Fibroblast of the aortic adventitia (primary cell): ENCODE measurements at regions not wholly inside any gene's neighbourhood (a gene's known extent, or its start where the extent isn't known, plus 50 kb on each side); places are given as distances from the start of the nearest gene placed in this dataset.

ENCODE experiments used
- DNase-seq: peaks from one replicate; pipeline ENCODE4 v3.0.0-alpha.2; 2010; ENCODE audit warnings: low read depth
- H3K4me3 ChIP-seq: 2 replicates; pipeline ENCODE4 v1.5.1; 2011; ENCODE audit warnings: low read depth, mild to moderate bottlenecking, control low read depth, low read length, moderate library complexity
- TF ChIP-seq, protein P1 (sequence below): IDR thresholded peaks from 2 replicates; pipeline ENCODE4 v1.5.1; 2011; ENCODE audit warnings: mild to moderate bottlenecking, low read length, control low read depth, inconsistent platforms; ENCODE audit not compliant: insufficient read depth

DNA sequence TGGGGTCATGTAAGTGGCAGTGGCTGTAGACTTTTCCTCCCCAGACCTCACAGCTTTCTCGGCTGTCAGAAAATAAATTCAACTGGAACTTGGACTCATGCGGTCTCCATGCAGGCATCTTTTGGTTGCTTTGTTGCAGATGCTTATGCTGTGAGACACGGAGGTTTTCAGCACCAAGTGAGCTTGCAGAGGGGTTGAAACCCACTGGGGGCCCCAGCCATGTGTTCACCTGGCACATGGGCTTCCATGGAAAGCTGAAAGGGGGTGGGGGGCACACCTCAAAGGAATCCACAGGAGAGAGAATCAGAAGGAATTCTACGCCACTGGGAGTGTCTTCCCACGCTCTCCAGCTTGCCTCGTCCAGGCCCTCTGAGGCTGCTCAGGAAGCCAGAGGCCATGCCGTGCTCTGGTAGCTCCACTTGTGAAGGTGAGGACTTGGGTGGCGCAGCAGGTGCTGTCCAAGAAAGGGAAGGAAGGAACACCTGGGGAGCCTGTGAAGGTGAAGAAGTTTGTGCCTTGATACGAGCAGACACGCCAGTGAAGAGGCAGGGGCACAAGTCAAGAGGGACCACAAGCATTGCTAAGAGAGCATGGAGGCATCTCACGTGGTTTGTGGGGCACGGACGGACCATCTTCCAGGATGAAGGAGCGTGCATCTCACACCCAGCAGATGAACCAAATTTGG is 134.3 kb upstream of the PMEPA1 start:
- no peak for DNase-seq
- TF ChIP-seq, protein P1, sequence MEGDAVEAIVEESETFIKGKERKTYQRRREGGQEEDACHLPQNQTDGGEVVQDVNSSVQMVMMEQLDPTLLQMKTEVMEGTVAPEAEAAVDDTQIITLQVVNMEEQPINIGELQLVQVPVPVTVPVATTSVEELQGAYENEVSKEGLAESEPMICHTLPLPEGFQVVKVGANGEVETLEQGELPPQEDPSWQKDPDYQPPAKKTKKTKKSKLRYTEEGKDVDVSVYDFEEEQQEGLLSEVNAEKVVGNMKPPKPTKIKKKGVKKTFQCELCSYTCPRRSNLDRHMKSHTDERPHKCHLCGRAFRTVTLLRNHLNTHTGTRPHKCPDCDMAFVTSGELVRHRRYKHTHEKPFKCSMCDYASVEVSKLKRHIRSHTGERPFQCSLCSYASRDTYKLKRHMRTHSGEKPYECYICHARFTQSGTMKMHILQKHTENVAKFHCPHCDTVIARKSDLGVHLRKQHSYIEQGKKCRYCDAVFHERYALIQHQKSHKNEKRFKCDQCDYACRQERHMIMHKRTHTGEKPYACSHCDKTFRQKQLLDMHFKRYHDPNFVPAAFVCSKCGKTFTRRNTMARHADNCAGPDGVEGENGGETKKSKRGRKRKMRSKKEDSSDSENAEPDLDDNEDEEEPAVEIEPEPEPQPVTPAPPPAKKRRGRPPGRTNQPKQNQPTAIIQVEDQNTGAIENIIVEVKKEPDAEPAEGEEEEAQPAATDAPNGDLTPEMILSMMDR: no peak
- H3K4me3 ChIP-seq: no peak overlapping the region

DNA sequence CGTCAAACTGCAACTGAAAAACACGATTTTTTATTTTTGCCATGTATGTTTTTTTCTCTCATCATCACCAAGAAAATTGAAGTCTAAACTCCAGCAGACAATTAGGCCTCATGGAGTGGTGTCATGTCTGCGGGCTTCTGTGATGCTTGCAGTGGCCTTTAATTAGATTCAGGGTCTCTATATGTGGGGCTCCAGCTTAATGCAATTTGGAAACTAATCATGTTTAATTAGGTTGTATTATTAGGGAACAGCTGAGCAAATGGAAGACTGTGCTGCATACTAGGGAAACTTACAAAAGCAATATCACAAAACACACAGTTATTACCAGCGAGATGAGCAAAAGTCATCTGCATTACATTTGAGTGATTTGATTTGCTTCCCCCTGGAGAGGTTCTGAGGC is 132.9 kb upstream of the PMEPA1 start:
- no peak overlapping the region for H3K4me3 ChIP-seq
- TF ChIP-seq, protein P1: no peak
- DNase-seq: no peak

DNA sequence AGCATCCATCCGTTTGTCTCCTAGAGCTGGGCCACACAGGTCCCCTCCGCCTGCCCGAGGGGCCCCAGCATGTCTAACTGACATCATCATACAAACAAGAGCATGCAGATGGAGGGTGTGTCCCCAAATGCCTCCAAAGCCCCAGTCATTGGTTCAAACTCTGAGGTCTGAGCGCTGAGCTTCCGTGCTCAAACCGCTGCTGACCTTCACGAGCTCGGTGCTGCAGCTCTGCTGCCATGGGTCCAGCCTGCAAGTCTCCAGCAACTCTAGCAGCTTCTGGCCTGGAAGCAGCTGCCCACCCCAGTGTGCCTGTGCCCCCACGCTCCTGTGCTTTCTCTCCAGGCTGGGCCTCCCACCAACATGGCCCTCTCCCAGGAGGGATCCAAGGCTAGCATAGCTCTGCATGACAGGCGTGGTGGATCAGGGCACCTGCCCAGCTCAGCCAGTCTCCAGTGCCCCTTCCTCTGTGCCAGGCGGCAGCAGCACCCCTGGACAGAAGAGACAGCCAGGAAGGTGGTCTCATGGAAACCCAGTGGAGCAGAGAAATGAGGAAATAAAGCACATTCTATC is 131.6 kb upstream of the PMEPA1 start:
- TF ChIP-seq, protein P1: no peak
- no peak overlapping the region for H3K4me3 ChIP-seq
- no peak for DNase-seq

DNA sequence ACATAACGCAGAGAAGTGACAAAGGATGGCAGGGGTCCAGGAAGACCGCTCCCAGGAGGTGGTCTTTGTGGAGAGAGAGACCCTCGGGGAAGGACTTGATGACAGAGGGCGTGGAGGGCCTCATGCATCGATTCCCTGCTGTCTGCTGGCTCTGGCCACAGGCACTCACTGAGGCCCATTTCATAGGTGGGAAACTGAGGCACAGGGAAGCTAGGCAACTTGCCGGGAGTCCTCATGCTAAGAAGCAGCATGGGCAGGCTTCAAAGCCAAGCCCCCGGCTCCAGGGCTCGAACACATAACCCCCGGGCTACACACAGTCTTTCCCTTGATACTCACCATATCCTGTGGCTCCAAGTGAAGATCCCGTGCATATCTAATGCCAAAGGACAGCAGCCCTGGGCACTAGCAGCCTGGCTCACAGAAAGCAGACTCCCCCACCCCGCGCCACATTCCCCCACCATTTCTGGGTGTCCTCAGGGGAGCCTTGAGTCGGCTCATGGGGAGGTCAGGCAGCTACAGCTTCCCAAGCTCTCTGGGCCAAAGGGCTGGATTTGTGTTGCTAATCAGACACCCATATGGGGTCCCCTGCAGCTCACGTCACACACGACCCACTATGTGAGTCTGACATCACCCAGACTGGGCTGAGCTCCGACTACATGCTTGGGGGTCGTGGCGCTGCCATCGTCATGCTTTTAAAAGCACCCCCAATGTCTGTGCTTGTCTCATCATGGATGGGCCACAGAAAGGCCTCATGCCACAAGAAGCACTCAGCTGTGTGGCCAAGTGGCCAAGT is 130.9 kb upstream of the PMEPA1 start:
- TF ChIP-seq, protein P1: no peak

DNA sequence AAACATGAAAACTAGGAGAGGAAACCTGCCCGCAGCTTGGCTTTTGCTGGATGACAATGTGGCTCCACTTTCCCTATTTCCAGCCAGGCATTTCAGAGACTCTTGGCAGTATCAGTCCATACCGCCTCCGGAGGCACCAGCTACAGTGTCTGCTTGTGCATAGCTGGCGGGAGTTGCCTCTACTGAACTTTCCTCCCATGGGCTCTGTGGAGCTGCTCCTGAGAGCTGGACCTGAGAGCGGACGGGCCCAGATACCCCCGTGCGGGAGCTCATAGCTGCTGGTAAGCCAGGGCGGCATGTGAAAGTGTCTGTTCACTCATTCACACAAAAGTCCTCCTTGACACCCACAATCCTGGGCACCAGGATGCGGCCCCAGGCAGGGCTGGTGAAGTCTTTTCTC is 130.3 kb upstream of the PMEPA1 start:
- TF ChIP-seq, protein P1: no peak
- DNase-seq: no peak
- H3K4me3 ChIP-seq: no peak overlapping the region

More for the DNA sequence above, 130.9 kb upstream of the PMEPA1 start:
- H3K4me3 ChIP-seq: no peak overlapping the region
- no peak for DNase-seq

DNA sequence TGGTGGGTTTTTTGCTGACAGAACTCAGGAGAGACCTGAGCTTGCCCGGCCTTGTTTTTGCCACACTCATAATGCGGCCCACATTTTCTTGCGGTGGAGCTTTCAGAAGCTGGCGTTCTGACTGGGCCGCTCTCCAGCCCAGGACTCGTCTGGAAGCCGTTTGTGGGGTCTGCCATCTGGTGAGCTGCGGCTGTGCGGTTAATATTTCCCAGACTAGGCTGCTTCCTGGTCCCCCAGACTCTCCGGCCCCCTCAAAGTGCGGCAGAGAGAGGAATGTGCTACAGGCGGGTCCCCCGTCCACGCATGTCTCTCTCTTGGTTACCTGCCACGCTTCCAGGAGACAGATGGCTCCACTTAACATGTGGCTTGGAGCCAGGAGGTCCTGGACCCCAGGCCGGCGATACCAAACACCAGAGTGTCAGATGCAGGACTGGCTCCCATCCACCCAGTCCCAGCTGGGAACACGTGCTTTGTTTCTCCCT is 128.9 kb upstream of the PMEPA1 start:
- TF ChIP-seq, protein P1: no peak
- no peak for DNase-seq
- no peak overlapping the region for H3K4me3 ChIP-seq
